ENCODE measurements at regions not wholly inside any gene's neighbourhood (a gene's known extent, or its start where the extent isn't known, plus 50 kb on each side); places are given as distances from the start of the nearest gene placed in this dataset.

GRCh38 chr9:27743490-27743889 is 170.2 kb upstream of the C9orf72 start:
- DNase-seq (ENCODE audit: low read depth in 2 of 3, low spot score in 2 of 3), result no peak

GRCh38 chr9:27747450-27747849 is 174.2 kb upstream of the C9orf72 start:
- no peak for DNase-seq (ENCODE audit: low read depth in 2 of 3, low spot score in 2 of 3)

GRCh38 chr9:27749838-27750237 is 176.6 kb upstream of the C9orf72 start:
- DNase-seq (ENCODE audit: low read depth in 2 of 3, low spot score in 2 of 3), result no peak

GRCh38 chr9:27750566-27750965 is 177.3 kb upstream of the C9orf72 start:
- DNase-seq (ENCODE audit: low read depth in 2 of 3, low spot score in 2 of 3), result no peak

- no peak for DNase-seq (ENCODE audit: low read depth in 2 of 3, low spot score in 2 of 3)
Observed at GRCh38 chr9:27752069-27752468, 178.8 kb upstream of the C9orf72 start.

GRCh38 chr9:27755846-27756245 is 182.6 kb upstream of the C9orf72 start:
- DNase-seq (ENCODE audit: low read depth in 2 of 3, low spot score in 2 of 3), result no peak

- no peak for DNase-seq (ENCODE audit: low read depth in 2 of 3, low spot score in 2 of 3)
Observed at GRCh38 chr9:27756418-27756817, 183.1 kb upstream of the C9orf72 start.

GRCh38 chr9:27763831-27764230 is 190.6 kb upstream of the C9orf72 start:
- no peak for DNase-seq (ENCODE audit: low read depth in 2 of 3, low spot score in 2 of 3)

GRCh38 chr9:27765266-27766072 is 192.2 kb upstream of the C9orf72 start:
- DNase-seq (ENCODE audit: low read depth in 2 of 3, low spot score in 2 of 3), result no peak

- no peak for DNase-seq (ENCODE audit: low read depth in 2 of 3, low spot score in 2 of 3)
Observed at GRCh38 chr9:27766073-27766835, 193.0 kb upstream of the C9orf72 start.

GRCh38 chr9:27768781-27769180 is 195.5 kb upstream of the C9orf72 start:
- no peak for DNase-seq (ENCODE audit: low read depth in 2 of 3, low spot score in 2 of 3)

GRCh38 chr9:27770541-27770940 is 197.3 kb upstream of the C9orf72 start:
- DNase-seq (ENCODE audit: low read depth in 2 of 3, low spot score in 2 of 3), result no peak

GRCh38 chr9:27771803-27772545 is 198.7 kb upstream of the C9orf72 start:
- no peak for DNase-seq (ENCODE audit: low read depth in 2 of 3, low spot score in 2 of 3)

GRCh38 chr9:27784847-27785713 is 211.8 kb upstream of the C9orf72 start:
- DNase-seq (ENCODE audit: low read depth in 2 of 3, low spot score in 2 of 3), result no peak

GRCh38 chr9:27785714-27786100 is 212.4 kb upstream of the C9orf72 start:
- DNase-seq (ENCODE audit: low read depth in 2 of 3, low spot score in 2 of 3), result no peak

- DNase-seq (ENCODE audit: low read depth in 2 of 3, low spot score in 2 of 3), result peak in 2 of 3 donors; percentile 5 to 7
Observed at GRCh38 chr9:27787891-27788290, 214.6 kb upstream of the C9orf72 start.

GRCh38 chr9:27791311-27791710 is 218.0 kb upstream of the C9orf72 start:
- no peak for DNase-seq (ENCODE audit: low read depth in 2 of 3, low spot score in 2 of 3)

- no peak for DNase-seq (ENCODE audit: low read depth in 2 of 3, low spot score in 2 of 3)
Observed at GRCh38 chr9:27792971-27793689, 219.8 kb upstream of the C9orf72 start.

GRCh38 chr9:27799326-27799725 is 226.0 kb upstream of the C9orf72 start:
- DNase-seq (ENCODE audit: low read depth in 2 of 3, low spot score in 2 of 3), result no peak

GRCh38 chr9:27800159-27800558 is 226.9 kb upstream of the C9orf72 start:
- DNase-seq (ENCODE audit: low read depth in 2 of 3, low spot score in 2 of 3), result no peak

All from hematopoietic multipotent progenitor cell (in vitro differentiated cells).